ENCODE measurements at regions not wholly inside any gene's neighbourhood (a gene's known extent, or its start where the extent isn't known, plus 50 kb on each side); places are given as distances from the start of the nearest gene placed in this dataset.
"Not testable (repeated sequence)": the region's sequence is repeated elsewhere in the genome, so short reads cannot be mapped to it uniquely, and the experiment has no call there.

- no peak for TF ChIP-seq CTCF (IDR thresholded peaks at IDR 0.05; ENCODE audit: control insufficient read depth, extremely low read depth, insufficient read depth)
- DNase-seq (ENCODE audit: low read depth) = no peak
These were observed 131.3 kb downstream of the TTC6 start for GRCh38 chr14:37726708-37727107.

GRCh38 chr14:37729218-37729617 is 133.8 kb downstream of the TTC6 start:
- no peak for TF ChIP-seq CTCF (IDR thresholded peaks at IDR 0.05; ENCODE audit: control insufficient read depth, extremely low read depth, insufficient read depth)
- DNase-seq (ENCODE audit: low read depth) = no peak
- no peak overlapping the region for H3K4me3 ChIP-seq (ENCODE audit: low read depth, low read length)

More at GRCh38 chr14:37726708-37727107, 131.3 kb downstream of the TTC6 start:
- H3K4me3 ChIP-seq (ENCODE audit: low read depth, low read length) = no peak overlapping the region

GRCh38 chr14:37731094-37731493 is 135.7 kb downstream of the TTC6 start:
- no peak for TF ChIP-seq CTCF (IDR thresholded peaks at IDR 0.05; ENCODE audit: control insufficient read depth, extremely low read depth, insufficient read depth)
- no peak for DNase-seq (ENCODE audit: low read depth)
- H3K4me3 ChIP-seq (ENCODE audit: low read depth, low read length) = no peak overlapping the region

GRCh38 chr14:37745657-37746056 is 150.2 kb downstream of the TTC6 start:
- no peak for DNase-seq (ENCODE audit: low read depth)
- H3K4me3 ChIP-seq (ENCODE audit: low read depth, low read length) = no peak overlapping the region
- TF ChIP-seq CTCF (IDR thresholded peaks at IDR 0.05; ENCODE audit: control insufficient read depth, extremely low read depth, insufficient read depth) = no peak

GRCh38 chr14:37746140-37746832 is 150.9 kb downstream of the TTC6 start:
- no peak for TF ChIP-seq CTCF (IDR thresholded peaks at IDR 0.05; ENCODE audit: control insufficient read depth, extremely low read depth, insufficient read depth)
- H3K4me3 ChIP-seq (ENCODE audit: low read depth, low read length) = no peak overlapping the region
- no peak for DNase-seq (ENCODE audit: low read depth)

GRCh38 chr14:37753459-37753858 is 158.0 kb downstream of the TTC6 start:
- H3K4me3 ChIP-seq (ENCODE audit: low read depth, low read length) = no peak overlapping the region
- DNase-seq (ENCODE audit: low read depth) = no peak
- no peak for TF ChIP-seq CTCF (IDR thresholded peaks at IDR 0.05; ENCODE audit: control insufficient read depth, extremely low read depth, insufficient read depth)

GRCh38 chr14:37760275-37760674 is 164.8 kb downstream of the TTC6 start:
- not testable (repeated sequence) for H3K4me3 ChIP-seq (ENCODE audit: low read depth, low read length); DNase-seq (ENCODE audit: low read depth)
